Glomerular endothelial cell (primary cell): ENCODE measurements at regions not wholly inside any gene's neighbourhood (a gene's known extent, or its start where the extent isn't known, plus 50 kb on each side); places are given as distances from the start of the nearest gene placed in this dataset.
"Not testable (repeated sequence)": the region's sequence is repeated elsewhere in the genome, so short reads cannot be mapped to it uniquely, and the experiment has no call there.

Experiments
- DNase-seq: peaks from one replicate; pipeline ENCODE4 v3.0.0-alpha.2; 2011; ENCODE audit warnings: low read depth, low spot score; ENCODE audit errors: extremely low read depth

- DNase-seq, result no peak
Measured at GRCh38 chr6:14545496-14545895, 427.9 kb downstream of the CD83 start.

- DNase-seq, result no peak
Measured at GRCh38 chr6:14546036-14546435, 428.5 kb downstream of the CD83 start.

- DNase-seq, result no peak
Measured at GRCh38 chr6:14547284-14547998, 429.9 kb downstream of the CD83 start.

- DNase-seq, result no peak
Measured at GRCh38 chr6:14549304-14549770, 431.8 kb downstream of the CD83 start.

DNA sequence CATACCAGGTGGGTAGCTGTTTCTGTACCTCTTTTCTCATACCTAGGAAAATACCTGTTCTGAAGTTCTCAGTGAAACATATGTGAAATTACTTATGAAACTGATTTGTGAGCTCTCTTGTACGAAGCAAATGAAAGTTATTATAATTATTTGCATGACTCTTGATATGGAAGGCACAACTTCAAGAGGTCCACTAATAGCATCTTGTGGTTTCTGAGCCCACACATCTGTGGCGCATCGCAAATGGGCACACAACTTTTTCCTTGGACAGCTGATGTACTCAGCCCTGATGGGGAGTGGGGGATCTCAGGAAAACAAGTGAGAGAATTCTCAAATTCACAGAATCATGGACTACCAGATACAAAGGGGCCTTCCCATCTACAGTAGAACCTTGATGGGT, 432.3 kb downstream of the CD83 start:
- DNase-seq, result no peak

DNA sequence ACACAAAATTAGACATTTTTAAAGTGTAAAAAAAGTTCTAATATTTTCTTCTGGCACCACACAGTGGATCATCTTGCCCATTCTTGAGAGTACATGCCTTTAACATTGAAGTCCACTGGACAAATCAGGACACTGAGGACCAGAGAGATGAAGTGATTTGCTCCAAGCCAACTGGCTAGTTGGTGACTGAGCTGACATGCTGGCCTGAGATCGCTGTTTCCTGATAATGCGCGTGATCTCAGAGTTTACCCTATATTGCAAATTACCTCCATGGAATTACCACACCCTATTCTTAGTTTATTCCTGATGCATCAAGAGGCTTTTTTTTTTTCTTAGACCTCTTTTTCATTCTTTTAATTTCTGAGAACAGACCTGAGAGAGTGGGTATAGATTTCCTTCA, 432.8 kb downstream of the CD83 start:
- DNase-seq, result no peak

GRCh38 chr6:14550822-14551221, 433.2 kb downstream of the CD83 start:
- DNase-seq, result no peak

DNA sequence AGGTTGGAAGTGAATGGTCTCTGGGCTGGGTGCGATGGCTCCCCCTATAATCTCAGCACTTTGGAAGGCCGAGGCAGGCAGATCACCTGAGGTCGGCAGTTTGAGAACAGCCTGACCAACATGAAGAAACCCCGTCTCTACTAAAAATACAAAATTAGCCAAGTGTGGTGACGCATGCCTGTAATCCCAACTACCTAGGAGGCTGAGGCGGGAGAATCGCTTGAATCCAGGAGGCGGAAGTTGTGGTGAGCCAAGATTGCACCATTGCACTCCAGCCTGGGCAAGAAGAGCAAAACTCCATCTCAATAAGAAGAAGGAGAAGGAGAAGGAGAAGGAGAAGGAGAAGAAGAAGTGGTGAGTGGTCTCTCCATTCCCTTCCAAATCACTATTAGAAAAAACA, 434.0 kb downstream of the CD83 start:
- not testable (repeated sequence) for DNase-seq

- no peak for DNase-seq
Measured at GRCh38 chr6:14552891-14553290, 435.3 kb downstream of the CD83 start.

- no peak for DNase-seq
Measured at GRCh38 chr6:14553515-14553914, 435.9 kb downstream of the CD83 start.

GRCh38 chr6:14555804-14556203, 438.2 kb downstream of the CD83 start:
- no peak for DNase-seq

DNA sequence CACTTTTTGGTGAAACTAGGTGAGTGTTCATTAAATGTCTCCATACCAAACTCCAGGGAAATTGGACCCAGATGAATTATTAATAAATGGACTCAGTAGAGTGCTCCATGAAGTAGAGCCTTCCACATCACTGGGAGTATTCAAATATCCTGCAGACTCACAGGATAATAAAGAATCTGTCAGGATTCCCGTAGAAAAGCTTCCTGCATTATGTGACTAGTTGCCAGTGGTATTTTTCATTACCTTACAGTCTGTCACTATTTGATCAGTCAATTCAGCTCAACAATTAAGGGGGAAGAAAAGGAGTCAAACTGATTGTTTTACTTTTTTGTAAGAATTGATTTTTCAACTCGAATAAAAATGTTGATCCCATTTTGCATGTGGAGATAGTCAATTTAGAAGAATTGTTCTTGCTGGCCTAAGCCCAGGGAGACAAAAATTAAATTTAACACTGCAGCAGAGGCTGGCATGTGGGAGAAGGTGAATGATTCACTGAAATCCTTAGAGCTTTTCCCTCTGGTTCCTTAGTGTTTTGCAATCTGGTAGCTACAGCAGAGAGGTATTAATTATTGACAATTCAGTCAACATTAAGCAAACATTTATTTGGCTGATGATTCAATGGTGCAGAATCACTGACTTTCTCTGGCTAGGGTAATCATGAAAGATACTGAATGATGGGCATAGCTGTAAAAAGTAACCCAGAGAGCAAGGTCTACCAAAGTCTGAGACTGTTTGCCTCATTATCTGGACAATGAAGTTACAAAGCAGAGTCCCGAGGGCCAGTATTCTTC, 442.4 kb downstream of the CD83 start:
- no peak for DNase-seq

GRCh38 chr6:14561563-14561962, 444.0 kb downstream of the CD83 start:
- DNase-seq, result not testable (repeated sequence)

DNA sequence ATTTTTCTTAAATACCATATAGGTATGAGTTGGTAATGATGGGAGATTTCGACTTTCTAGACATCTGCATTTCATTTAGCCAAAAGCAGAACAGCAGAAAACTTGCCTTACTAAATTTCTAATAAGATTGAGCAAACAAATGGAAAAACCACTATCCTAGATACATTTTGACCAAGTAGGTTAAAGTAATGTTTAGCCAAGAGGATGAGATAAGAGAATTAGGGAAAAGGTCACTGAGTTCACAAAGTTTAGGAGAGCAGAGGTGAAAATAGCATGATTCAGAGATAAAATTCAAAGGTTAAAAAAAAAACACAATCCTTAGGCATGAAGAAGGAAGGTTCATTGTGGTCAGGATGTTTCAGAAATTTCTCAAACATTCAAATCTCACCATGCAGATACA, 450.3 kb downstream of the CD83 start:
- no peak for DNase-seq

- DNase-seq, result no peak
Measured at GRCh38 chr6:14569394-14569793, 451.8 kb downstream of the CD83 start.

DNA sequence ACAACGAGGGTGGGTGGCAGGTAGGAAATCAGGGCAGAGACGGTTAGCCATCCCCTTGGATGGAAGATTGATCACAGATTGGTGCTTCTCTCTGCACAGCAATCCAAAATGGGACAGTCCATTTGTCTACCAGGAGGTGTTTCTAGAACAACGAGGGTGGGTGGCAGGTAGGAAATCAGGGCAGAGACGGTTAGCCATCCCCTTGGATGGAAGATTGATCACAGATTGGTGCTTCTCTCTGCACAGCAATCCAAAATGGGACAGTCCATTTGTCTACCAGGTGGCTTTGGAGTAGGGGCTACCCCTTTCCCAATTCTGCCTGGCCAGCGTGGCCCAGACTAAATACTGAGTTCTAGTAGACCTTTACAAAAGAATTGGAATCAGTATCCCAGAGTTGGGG, 452.3 kb downstream of the CD83 start:
- not testable (repeated sequence) for DNase-seq

DNA sequence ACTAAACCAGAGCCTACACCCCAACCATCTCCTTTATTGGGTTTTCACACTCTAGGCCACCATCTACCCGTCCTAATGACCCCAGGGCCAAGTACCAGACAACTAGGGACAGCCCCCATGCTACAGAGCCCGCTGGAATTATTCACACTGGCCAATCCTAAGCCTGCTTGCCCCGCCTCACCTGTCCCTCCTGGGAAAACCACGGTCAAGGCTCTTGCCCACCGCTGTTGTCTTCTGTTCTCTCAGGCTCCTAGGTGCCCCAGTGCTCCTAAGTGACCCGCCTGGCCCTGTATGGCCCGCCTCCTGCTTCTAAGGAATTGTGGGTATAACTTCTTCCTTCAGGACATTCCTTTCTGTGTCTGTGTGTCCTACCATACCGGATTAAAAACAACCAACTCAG, 453.4 kb downstream of the CD83 start:
- no peak for DNase-seq

GRCh38 chr6:14571746-14572145, 454.2 kb downstream of the CD83 start:
- no peak for DNase-seq

DNA sequence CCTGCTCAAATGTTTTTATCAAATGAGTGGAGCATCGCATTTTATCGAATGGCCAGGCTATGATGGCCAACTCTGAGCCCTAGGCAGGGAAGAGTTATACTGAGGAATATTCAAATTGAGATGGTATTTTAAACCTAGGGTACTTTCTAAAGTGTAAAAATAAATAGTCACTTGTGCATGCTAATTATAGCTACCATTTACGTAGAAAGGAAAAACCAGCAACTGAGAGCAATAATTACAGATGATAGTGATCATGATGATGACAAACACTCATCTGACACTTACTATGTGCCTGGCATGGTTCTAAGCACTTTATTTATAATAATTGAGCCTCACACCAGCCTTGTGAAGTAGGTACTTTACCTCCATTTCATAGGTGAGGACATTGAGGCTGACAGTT, 455.7 kb downstream of the CD83 start:
- DNase-seq, result no peak

- no peak for DNase-seq
Measured at GRCh38 chr6:14573703-14574290, 456.2 kb downstream of the CD83 start.

GRCh38 chr6:14575961-14576360, 458.4 kb downstream of the CD83 start:
- no peak for DNase-seq

DNA sequence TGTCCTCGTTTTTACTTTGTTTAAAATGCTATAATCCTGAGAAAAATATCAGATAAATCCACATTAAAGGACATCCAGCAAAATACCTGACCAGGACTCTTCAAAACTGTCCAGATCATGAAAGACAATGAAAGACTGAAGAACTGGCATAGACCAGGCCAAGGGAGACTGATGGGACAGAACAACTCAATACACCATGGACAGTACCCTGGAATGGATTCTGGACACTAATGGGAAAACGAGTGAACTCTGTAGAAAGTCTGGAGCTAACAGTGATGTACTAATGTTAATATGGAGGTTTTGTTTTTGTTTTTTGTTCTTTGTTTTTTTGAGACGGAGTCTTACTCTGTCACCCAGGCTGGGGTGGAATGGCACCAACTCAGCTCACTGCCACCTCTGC, 461.4 kb downstream of the CD83 start:
- no peak for DNase-seq
